ENCODE measurements at regions not wholly inside any gene's neighbourhood (a gene's known extent, or its start where the extent isn't known, plus 50 kb on each side); places are given as distances from the start of the nearest gene placed in this dataset.

GRCh38 chr3:146817704-146818103 lies 212.6 kb upstream of the PLSCR5 start:
- no peaks in the 10 kb centered on the region for H3K9me3 ChIP-seq (ENCODE audit: control insufficient read depth, insufficient read depth, low read length)
- no peaks in the 10 kb centered on the region for H3K36me3 ChIP-seq (ENCODE audit: control insufficient read depth, low read length)
- no peak for TF ChIP-seq EZH2phosphoT487 (IDR thresholded peaks at IDR 0.05; ENCODE audit: borderline replicate concordance, low read length)
- TF ChIP-seq CTCF (IDR thresholded peaks at IDR 0.05; ENCODE audit: low read depth, low read length, poor library complexity, severe bottlenecking): no peak
- H3K4me2 ChIP-seq (ENCODE audit: low read length): no peak overlapping the region
- H3F3A ChIP-seq (ENCODE audit: control insufficient read depth, insufficient read depth): no peaks in the 10 kb centered on the region
- no peaks in the 10 kb centered on the region for H3K27me3 ChIP-seq (ENCODE audit: control insufficient read depth, low read length)
- no peaks in the 10 kb centered on the region for H3K4me1 ChIP-seq (ENCODE audit: control insufficient read depth, low read length)
- no peaks in the 10 kb centered on the region for H3K9me2 ChIP-seq (replicated peaks; ENCODE audit: control insufficient read depth, low read length)
- no peak overlapping the region for H3K4me3 ChIP-seq (ENCODE audit: low read length)
- H3K79me2 ChIP-seq (ENCODE audit: control insufficient read depth, low read length): no peaks in the 10 kb centered on the region
- no peaks in the 10 kb centered on the region for H4K20me1 ChIP-seq (ENCODE audit: control insufficient read depth, insufficient read depth, low read depth, low read length)
- H3K27ac ChIP-seq (ENCODE audit: low read depth, low read length): no peak overlapping the region

- H3K9me2 ChIP-seq (replicated peaks; ENCODE audit: control insufficient read depth, low read length): no peaks in the 10 kb centered on the region
- H3K27ac ChIP-seq (ENCODE audit: low read depth, low read length): no peak overlapping the region
- no peaks in the 10 kb centered on the region for H3K9me3 ChIP-seq (ENCODE audit: control insufficient read depth, insufficient read depth, low read length)
- H3F3A ChIP-seq (ENCODE audit: control insufficient read depth, insufficient read depth): no peaks in the 10 kb centered on the region
- no peak overlapping the region for H3K4me3 ChIP-seq (ENCODE audit: low read length)
- H3K79me2 ChIP-seq (ENCODE audit: control insufficient read depth, low read length): no peaks in the 10 kb centered on the region
- no peaks in the 10 kb centered on the region for H3K4me1 ChIP-seq (ENCODE audit: control insufficient read depth, low read length)
- H3K4me2 ChIP-seq (ENCODE audit: low read length): no peak overlapping the region
- H4K20me1 ChIP-seq (ENCODE audit: control insufficient read depth, insufficient read depth, low read depth, low read length): no peaks in the 10 kb centered on the region
- no peaks in the 10 kb centered on the region for H3K36me3 ChIP-seq (ENCODE audit: control insufficient read depth, low read length)
- TF ChIP-seq CTCF (IDR thresholded peaks at IDR 0.05; ENCODE audit: low read depth, low read length, poor library complexity, severe bottlenecking) (no peak), EZH2phosphoT487 (IDR thresholded peaks at IDR 0.05; ENCODE audit: borderline replicate concordance, low read length) (no peak)
- no peaks in the 10 kb centered on the region for H3K27me3 ChIP-seq (ENCODE audit: control insufficient read depth, low read length)
Observed at GRCh38 chr3:146814601-146815315, 209.6 kb upstream of the PLSCR5 start.

GRCh38 chr3:146813496-146813895 lies 208.3 kb upstream of the PLSCR5 start:
- Histone ChIP-seq H3K4me3 (ENCODE audit: low read length) (no peak overlapping the region), H3F3A (ENCODE audit: control insufficient read depth, insufficient read depth) (no peaks in the 10 kb centered on the region), H3K27me3 (ENCODE audit: control insufficient read depth, low read length) (no peaks in the 10 kb centered on the region), H3K9me3 (ENCODE audit: control insufficient read depth, insufficient read depth, low read length) (no peaks in the 10 kb centered on the region), H3K4me2 (ENCODE audit: low read length) (no peak overlapping the region), H3K36me3 (ENCODE audit: control insufficient read depth, low read length) (no peaks in the 10 kb centered on the region), H3K4me1 (ENCODE audit: control insufficient read depth, low read length) (no peaks in the 10 kb centered on the region), H4K20me1 (ENCODE audit: control insufficient read depth, insufficient read depth, low read depth, low read length) (no peaks in the 10 kb centered on the region), H3K9me2 (replicated peaks; ENCODE audit: control insufficient read depth, low read length) (no peaks in the 10 kb centered on the region), H3K79me2 (ENCODE audit: control insufficient read depth, low read length) (no peaks in the 10 kb centered on the region), H3K27ac (ENCODE audit: low read depth, low read length) (no peak overlapping the region)
- TF ChIP-seq CTCF (IDR thresholded peaks at IDR 0.05; ENCODE audit: low read depth, low read length, poor library complexity, severe bottlenecking) (no peak), EZH2phosphoT487 (IDR thresholded peaks at IDR 0.05; ENCODE audit: borderline replicate concordance, low read length) (no peak)

All from DOHH2 (cell line).